Activated CD4-positive, alpha-beta T cell treated with anti-CD3 and anti-CD28 coated beads for 24 hours (primary cell): ENCODE measurements at regions not wholly inside any gene's neighbourhood (a gene's known extent, or its start where the extent isn't known, plus 50 kb on each side); places are given as distances from the start of the nearest gene placed in this dataset.
"Not testable (repeated sequence)": the region's sequence is repeated elsewhere in the genome, so short reads cannot be mapped to it uniquely, and the experiment has no call there.

Source experiments
- DNase-seq, 2 donors: peaks; one replicate each; pipeline ENCODE4 v3.0.0-alpha.2; 2020; ENCODE audit warnings: low read depth in 2 of 2

- no peak for DNase-seq
These were observed 258.1 kb downstream of the PCNX1 start for GRCh38 chr14:71165121-71166031.

- no peak for DNase-seq
These were observed 259.1 kb downstream of the PCNX1 start for GRCh38 chr14:71166180-71166837.

GRCh38 chr14:71167325-71167950 is 260.2 kb downstream of the PCNX1 start:
- not testable (repeated sequence) for DNase-seq

- DNase-seq, result not testable (repeated sequence)
These were observed 260.9 kb downstream of the PCNX1 start for GRCh38 chr14:71168161-71168560.

- DNase-seq, result no peak
These were observed 261.5 kb downstream of the PCNX1 start for GRCh38 chr14:71168564-71169427.

- DNase-seq, result no peak
These were observed 262.6 kb downstream of the PCNX1 start for GRCh38 chr14:71169861-71170260.

GRCh38 chr14:71175491-71175890 is 268.2 kb downstream of the PCNX1 start:
- no peak for DNase-seq

- DNase-seq, result no peak
These were observed 271.8 kb downstream of the PCNX1 start for GRCh38 chr14:71179066-71179465.

GRCh38 chr14:71180397-71180796 is 273.1 kb downstream of the PCNX1 start:
- no peak for DNase-seq

GRCh38 chr14:71181215-71182003 is 274.1 kb downstream of the PCNX1 start:
- DNase-seq, result no peak

- no peak for DNase-seq
These were observed 276.8 kb downstream of the PCNX1 start for GRCh38 chr14:71183876-71184689.

- no peak for DNase-seq
These were observed 278.4 kb downstream of the PCNX1 start for GRCh38 chr14:71185637-71186036.

- DNase-seq, result no peak
These were observed 280.5 kb downstream of the PCNX1 start for GRCh38 chr14:71187633-71188356.

GRCh38 chr14:71190770-71191374 is 283.6 kb downstream of the PCNX1 start:
- DNase-seq, result no peak

- no peak for DNase-seq
These were observed 286.4 kb downstream of the PCNX1 start for GRCh38 chr14:71193663-71194062.

GRCh38 chr14:71194251-71194650 is 287.0 kb downstream of the PCNX1 start:
- DNase-seq, result no peak

GRCh38 chr14:71196921-71197320 is 289.7 kb downstream of the PCNX1 start:
- DNase-seq, result no peak

- DNase-seq, result no peak
These were observed 291.4 kb downstream of the PCNX1 start for GRCh38 chr14:71198687-71199086.

GRCh38 chr14:71201840-71202239 is 294.6 kb downstream of the PCNX1 start:
- no peak for DNase-seq
